Activated CD8-positive, alpha-beta memory T cell treated with anti-CD3 and anti-CD28 coated beads for 24 hours (primary cell): ENCODE measurements at regions not wholly inside any gene's neighbourhood (a gene's known extent, or its start where the extent isn't known, plus 50 kb on each side); places are given as distances from the start of the nearest gene placed in this dataset.
"Not testable (repeated sequence)": the region's sequence is repeated elsewhere in the genome, so short reads cannot be mapped to it uniquely, and the experiment has no call there.

Experiments
- DNase-seq: peaks from one replicate; pipeline ENCODE4 v3.0.0-alpha.2; 2020

DNA sequence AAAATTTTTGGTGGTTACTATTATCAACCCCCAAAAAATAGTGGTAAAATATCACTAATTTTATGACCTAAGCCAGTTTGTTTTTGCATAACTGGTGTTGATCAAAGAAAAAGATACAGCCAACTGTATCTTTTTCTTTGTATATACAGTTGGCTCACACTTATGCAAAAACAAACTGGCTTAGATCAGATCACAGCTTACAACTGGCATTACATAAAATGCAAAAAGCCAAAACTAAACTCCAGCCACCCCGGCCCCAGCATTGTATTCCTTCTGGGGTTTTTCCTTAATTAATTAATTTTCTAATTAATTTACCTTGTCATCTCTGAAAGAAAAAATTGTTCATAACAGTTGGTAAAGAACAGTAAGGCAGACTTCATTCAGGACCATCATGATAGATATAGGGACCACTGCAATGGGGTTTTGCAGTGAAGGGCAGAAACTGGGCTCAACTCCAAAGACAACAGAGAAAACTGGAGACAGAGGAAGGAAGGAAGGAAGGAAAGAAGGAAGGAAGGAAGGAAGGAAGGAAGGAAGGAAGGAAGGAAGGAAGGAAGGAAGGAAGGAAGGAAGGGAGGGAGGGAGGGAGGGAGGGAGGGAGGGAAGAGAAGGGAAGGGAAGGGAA, 202.1 kb downstream of the HNRNPD start:
- DNase-seq, result no peak

DNA sequence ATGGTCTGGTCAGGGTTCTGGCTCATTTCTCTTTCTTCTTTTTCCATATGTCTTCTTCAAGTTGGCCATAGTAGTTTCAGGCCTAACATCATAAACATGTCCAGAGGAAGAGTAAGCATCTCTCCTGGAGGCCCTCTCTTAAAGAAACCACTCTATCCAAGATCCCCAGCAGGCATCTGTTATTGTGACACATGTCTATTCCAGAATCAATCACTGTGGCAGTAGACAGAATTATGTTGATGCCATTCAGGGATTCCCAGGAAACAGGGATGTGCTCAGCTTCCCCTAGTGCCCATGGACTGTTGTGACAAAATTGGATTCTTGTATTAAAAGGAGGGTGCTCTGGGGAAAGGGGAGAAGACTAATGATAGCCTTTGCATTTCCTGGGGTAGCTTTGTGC, 224.0 kb downstream of the HNRNPD start:
- no peak for DNase-seq

DNA sequence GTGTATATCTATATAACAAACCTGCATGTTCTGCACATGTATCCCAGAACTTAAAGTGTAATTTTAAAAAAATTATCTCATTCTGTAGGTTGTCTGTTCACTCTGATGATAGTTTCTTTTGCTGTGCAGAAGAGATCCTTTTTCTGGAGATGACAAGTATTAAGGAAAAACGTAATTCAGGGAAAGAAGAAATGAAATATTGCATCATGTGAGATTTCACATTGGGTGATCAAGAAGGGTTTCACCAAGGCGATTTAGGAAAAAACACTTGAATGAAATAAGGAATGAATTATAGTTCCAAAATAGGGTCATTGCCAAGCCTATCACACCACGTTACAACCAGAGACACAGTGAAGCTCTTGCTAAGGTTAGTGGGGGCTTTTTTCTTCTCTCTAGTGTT, 227.9 kb downstream of the HNRNPD start:
- DNase-seq, result no peak

DNA sequence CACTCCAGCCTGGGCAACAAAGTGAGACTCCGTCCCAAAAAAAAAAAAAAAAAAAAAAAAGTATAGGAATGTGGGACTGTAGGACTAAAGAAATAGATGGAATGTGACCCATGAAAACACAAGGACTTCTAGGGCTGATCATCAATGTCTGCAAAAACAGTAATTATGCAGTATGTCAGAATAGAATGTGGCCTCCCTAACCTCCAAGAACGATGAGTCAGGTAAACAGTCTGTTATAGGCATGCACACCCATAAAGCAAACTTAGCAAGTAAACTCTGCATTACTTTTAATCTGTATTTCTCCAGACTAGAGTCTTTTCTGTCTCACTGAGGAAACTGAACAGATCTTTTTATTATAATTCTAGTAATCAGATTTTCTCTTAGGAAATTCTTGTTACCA, 233.4 kb downstream of the HNRNPD start:
- no peak for DNase-seq

GRCh38 chr4:82139287-82139686, 234.5 kb downstream of the HNRNPD start:
- DNase-seq, result no peak

DNA sequence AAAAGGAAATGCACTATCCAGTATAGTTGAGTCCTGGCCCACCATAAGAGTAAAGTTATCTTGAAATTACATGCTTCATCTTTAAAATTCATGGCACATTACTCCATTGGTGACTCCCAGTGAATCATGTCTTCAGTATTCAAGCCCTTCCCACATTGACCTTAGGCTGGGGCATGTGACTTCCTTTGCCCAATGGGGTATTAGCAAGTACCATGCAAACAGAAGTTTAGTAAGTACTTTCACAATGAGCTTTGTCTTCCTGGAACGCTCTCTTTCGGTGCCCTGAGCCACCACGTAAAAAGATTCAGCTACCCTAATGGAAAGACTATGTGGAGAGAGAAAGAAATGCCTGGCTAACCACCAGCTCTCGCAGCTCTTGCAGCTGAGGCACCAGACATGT, 235.4 kb downstream of the HNRNPD start:
- DNase-seq, result no peak

- DNase-seq, result no peak
These were observed 237.5 kb downstream of the HNRNPD start for GRCh38 chr4:82136161-82136801.

GRCh38 chr4:82128355-82128754, 245.4 kb downstream of the HNRNPD start:
- no peak for DNase-seq

DNA sequence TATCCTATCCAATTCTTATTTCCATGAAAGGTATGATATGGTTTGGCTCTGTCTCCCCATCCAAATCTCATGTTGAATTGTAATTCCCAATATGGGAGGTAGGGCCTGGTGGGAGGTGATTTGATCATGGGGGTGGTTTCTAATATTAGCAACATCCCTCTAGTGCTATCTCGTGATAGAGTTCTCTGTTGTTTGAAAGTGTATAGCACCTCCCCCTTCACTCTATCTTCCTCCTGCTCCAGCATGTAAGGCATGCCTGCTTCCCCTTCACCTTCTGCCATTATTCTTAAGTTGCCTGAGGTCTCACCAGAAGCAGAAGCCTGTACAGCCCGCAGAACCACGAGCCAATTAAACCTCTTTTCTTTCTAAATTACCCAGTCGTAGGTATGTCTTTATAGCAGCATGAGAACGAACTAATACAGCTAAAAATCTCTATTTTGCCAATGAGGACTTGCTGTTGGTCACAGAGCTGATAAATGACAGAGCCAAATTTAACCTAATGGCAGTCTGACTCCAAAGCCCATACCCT, 247.2 kb downstream of the HNRNPD start:
- DNase-seq, result no peak

DNA sequence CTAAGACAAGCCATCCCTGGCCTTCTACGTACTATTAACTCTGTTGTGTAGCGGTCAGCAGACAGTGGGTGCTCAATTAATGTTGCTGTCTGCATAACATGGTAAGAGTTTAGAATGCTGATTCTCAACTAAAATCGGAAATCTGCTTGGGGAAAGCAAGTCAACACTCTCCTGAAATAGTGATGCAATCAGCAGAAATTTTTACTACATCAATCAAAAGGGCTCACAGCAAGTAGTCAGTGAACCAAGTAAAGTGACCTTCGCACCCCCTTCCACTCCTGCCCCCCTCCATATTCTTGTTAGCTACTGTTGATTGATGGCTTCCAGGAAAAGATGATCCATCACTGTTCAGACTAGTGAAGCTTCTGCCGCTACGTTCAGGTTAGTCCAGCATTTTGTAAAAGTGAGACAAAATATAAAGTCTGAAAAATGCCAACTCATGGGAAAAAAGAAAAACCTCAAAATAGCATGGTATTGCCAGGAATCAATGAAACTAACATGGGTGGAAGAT, 247.9 kb downstream of the HNRNPD start:
- no peak for DNase-seq

DNA sequence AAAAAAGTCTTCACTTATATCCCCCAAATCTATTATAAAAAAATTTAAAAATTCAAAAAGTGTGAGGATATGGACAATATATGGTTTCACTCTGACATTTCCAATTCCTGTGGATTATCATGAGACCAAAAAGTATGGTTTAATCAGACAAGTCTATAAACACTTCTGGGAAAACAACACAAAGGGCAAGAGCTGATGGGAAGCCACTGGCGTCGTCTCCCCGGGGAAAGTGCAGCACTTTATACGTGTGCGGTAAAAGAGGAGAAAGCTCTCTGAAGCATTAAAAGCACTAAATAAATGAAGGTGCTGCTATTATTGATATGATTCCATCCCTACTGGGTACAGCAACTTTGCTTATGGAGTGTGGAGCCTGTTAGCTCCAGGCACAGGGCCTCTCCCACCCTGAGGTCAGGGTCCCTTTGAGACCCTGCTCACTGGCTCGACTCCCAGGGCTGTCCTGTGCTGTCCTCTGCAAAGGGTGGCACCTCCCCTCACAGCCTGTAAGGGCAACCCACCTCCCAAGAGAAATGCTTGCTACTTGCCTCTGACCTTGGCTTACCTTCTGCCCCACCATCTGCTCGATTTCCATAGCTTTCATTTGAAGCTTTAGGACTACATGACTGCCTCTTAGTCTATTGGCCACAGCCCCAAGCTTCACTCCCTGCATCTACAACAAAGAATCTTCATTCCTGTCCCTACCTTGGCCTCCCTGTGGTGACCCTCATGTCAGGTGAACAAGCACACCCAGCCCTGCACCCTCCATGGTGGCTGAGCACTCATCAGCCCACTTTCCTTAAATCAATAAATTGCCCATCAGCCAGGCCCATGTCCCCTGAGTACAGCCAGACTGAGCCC, 248.6 kb downstream of the HNRNPD start:
- no peak for DNase-seq

DNA sequence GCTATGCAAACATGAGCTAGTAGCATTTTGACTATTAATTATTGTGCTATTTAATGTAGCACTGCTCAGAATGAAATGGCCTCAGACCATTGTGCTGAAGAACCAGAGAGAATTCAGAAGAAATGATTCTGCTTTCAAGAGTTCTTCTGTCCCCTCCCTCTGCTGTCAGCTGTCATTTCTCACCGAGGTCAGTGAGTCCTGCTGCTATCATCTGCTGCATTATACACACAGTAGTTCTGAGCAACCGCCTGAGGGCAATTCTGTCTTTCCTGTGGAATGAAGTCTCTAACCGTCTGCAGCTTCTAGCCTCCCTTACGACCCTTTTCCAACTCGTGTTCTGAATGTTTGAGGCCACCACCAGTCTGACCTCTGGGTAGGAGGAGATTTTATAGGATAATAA, 249.4 kb downstream of the HNRNPD start:
- no peak for DNase-seq

DNA sequence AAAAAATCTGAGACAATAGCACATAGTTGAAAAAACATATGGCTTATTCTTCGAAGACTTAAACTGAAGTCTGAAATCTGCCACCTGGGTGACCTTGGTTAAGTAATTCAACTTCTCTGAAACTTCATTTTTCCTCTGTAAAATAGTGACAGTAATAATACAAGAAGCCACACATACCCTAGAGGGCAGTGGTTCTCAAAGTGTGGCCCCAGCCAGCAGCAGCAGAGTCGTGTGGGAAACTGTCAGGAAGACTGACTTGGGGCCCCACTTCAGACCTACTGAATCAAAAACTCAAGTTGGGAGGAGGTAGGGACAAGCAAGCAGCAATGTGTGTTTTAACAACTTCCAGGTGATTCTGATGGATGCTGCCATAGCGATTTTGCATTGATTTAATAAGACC, 249.9 kb downstream of the HNRNPD start:
- DNase-seq, result no peak

GRCh38 chr4:82115183-82115582, 258.6 kb downstream of the HNRNPD start:
- not testable (repeated sequence) for DNase-seq

- no peak for DNase-seq
These were observed 265.3 kb downstream of the HNRNPD start for GRCh38 chr4:82108506-82108905.

- no peak for DNase-seq
These were observed 269.2 kb downstream of the HNRNPD start for GRCh38 chr4:82104578-82104977.

DNA sequence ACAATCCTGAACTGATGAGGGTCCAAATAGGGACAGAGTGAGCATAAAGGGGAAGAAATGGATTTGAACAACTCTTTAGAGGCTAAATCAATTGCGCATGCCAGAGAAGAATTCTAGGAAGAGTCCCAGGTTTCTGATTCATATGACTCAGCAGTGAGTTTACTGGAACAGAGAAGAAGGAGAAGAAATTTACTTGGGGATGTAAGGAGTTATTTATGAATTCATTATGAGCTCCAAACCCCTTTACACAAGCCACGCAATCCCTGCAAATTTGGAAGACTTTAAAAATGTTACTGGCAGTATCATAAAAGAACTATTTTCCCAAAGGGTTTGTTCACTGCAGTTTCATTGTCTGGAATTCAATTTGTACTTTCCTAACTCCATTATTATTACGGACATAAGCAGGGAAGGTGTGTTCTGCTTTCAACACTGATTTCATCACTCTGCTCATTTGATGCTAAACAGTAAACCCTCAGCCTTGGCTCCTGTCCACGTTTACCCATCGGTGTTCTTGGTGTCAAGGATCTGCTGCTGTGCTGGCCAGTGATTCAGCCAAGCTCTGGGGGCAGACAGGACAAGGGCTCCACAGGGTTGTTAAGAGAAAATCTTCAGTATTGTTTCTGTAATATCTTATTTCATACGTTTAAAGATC, 273.7 kb downstream of the HNRNPD start:
- no peak for DNase-seq

- DNase-seq, result no peak
These were observed 276.3 kb downstream of the HNRNPD start for GRCh38 chr4:82097504-82097903.

GRCh38 chr4:82090717-82091116, 283.1 kb downstream of the HNRNPD start:
- DNase-seq, result no peak

- DNase-seq, result no peak
These were observed 289.0 kb downstream of the HNRNPD start for GRCh38 chr4:82084747-82085146.

- DNase-seq, result not testable (repeated sequence)
These were observed 296.3 kb downstream of the HNRNPD start for GRCh38 chr4:82077471-82077995.

GRCh38 chr4:82076809-82077208, 297.0 kb downstream of the HNRNPD start:
- DNase-seq, result no peak

GRCh38 chr4:82076359-82076758, 297.4 kb downstream of the HNRNPD start:
- DNase-seq, result no peak
